Panc1 (cell line): ENCODE measurements at regions not wholly inside any gene's neighbourhood (a gene's known extent, or its start where the extent isn't known, plus 50 kb on each side); places are given as distances from the start of the nearest gene placed in this dataset.

ENCODE experiments used
- ATAC-seq: fragments of 200-7000 bp; cut with Tn5 transposase; 2 replicates; pipeline ENCODE4 v1.9.1; 2020; ENCODE audit warnings: mild to moderate bottlenecking, moderate library complexity
- BruUV-seq: library from RNA; stranded (reverse); fragments of 400-500 nt; replicated peaks from 2 replicates; lab custom pipeline; 2021; lab: Mats Ljungman, UMichigan
- CTCF ChIA-PET: fragments of 300-600 bp; sonication (Branson Sonifier 250); formaldehyde crosslinking; loops from one replicate; lab custom pipeline; 2022; ENCODE audit warnings: antibody characterized with exemption; lab: Charles Lee
- POLR2A ChIA-PET: fragments of 300-600 bp; sonication (Branson Sonifier 250); formaldehyde crosslinking; loops from one replicate; lab custom pipeline; 2022; ENCODE audit warnings: antibody characterized with exemption; lab: Charles Lee
- DNase-seq: peaks from one replicate; pipeline ENCODE4 v3.0.0-alpha.2; 2010; ENCODE audit warnings: low read depth, low spot score
- H3K27ac ChIP-seq: 2 replicates; pipeline ENCODE4 v1.5.1; 2011; ENCODE audit warnings: mild to moderate bottlenecking, low read length, inconsistent platforms
- H3K27me3 ChIP-seq: fragments of 200-500 bp; sonication (Bioruptor generic); 2 replicates; pipeline ENCODE4 v1.6.0; 2014; ENCODE audit warnings: low read length, inconsistent platforms; ENCODE audit not compliant: control insufficient read depth, insufficient read depth
- H3K36me3 ChIP-seq: fragments of 200-500 bp; sonication (Bioruptor generic); 2 replicates; pipeline ENCODE4 v1.5.1; 2014; ENCODE audit warnings: inconsistent platforms, mild to moderate bottlenecking, low read length, moderate library complexity; ENCODE audit not compliant: control insufficient read depth, insufficient read depth
- H3K4me1 ChIP-seq: 2 replicates; pipeline ENCODE4 v1.5.1; 2011; ENCODE audit warnings: inconsistent platforms, mild to moderate bottlenecking, low read length, moderate library complexity; ENCODE audit not compliant: control insufficient read depth, insufficient read depth
- H3K4me3 ChIP-seq, 2 experiments: 2 replicates each; pipeline ENCODE4 v1.5.1; 2011 to 2012; ENCODE audit warnings: low read depth in 2 of 2, low read length in 2 of 2, mild to moderate bottlenecking in 2 of 2, inconsistent platforms in 1 of 2, moderate library complexity in 1 of 2
- H3K9me3 ChIP-seq: fragments of 200-500 bp; sonication (Bioruptor generic); 2 replicates; pipeline ENCODE4 v1.5.1; 2014; ENCODE audit warnings: low read depth, mild to moderate bottlenecking, inconsistent platforms, low read length, moderate library complexity; ENCODE audit not compliant: control insufficient read depth, insufficient read depth
- POLR2AphosphoS5 ChIP-seq: IDR thresholded peaks from 2 replicates; pipeline ENCODE4 v1.6.1; 2012; ENCODE audit warnings: mild to moderate bottlenecking, low read depth, low read length, moderate library complexity
- SIN3A ChIP-seq: IDR thresholded peaks from 2 replicates; pipeline ENCODE4 v1.6.1; 2012; ENCODE audit warnings: low read depth, mild to moderate bottlenecking, low read length, moderate library complexity, borderline replicate concordance; ENCODE audit not compliant: insufficient read depth
- TCF7L2 ChIP-seq: IDR thresholded peaks from 2 replicates; pipeline ENCODE4 v1.6.1; 2011; ENCODE audit warnings: mild to moderate bottlenecking, low read depth, low read length, inconsistent platforms
- in situ Hi-C: cut with HindIII; loops from 2 replicates; pipeline ENCODE4 v1.10.0; 2016; ENCODE audit warnings: low sequenced_read_pairs, low pct_unique_long_range_greater_than_20kb
- intact Hi-C: fragments of 100-400 bp; cut with micrococcal nuclease; formaldehyde crosslinking; loops from one replicate; pipeline ENCODE4 v1.10.0; 2022; ENCODE audit not compliant: unreplicated experiment
- TF ChIP-seq, protein P1 (sequence below): fragments of 450-650 bp; IDR thresholded peaks from 2 replicates; pipeline ENCODE4 v1.5.1; 2017; ENCODE audit warnings: mild to moderate bottlenecking
- TF ChIP-seq, protein P2 (sequence below), 2 experiments: IDR thresholded peaks; 2 replicates each; pipeline ENCODE4 v1.6.1; 2011 to 2012; ENCODE audit warnings: low read depth in 2 of 2, control low read depth in 1 of 2, low read length in 1 of 2, mild to moderate bottlenecking in 1 of 2, moderate library complexity in 1 of 2; ENCODE audit not compliant: insufficient read depth in 1 of 2

DNA sequence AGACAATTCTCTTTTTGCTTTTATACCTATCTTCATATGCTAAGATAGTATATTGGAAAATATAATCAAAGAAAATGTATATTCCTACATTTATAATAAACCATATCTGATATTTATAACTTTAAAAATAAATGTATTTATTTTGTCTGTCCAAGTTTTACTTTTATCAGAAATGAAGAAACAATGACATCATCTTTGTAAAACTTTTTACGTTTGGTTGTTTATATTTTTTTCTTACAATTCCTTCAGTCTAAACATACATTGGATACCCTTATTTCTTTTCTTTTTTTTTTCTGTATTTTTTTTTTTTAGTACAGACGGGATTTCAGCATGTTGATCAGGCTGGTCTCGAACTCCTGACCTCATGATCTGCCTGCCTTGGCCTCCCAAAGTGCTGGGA lies 1577.0 kb upstream of the SLC39A10 start:
- ATAC-seq (no peak), DNase-seq (no peak)
- ChIA-PET CTCF (no interaction called here), POLR2A (no interaction called here)
- no peak overlapping the region for H3K27ac ChIP-seq
- TF ChIP-seq SIN3A, result no peak
- TF ChIP-seq, protein P1, sequence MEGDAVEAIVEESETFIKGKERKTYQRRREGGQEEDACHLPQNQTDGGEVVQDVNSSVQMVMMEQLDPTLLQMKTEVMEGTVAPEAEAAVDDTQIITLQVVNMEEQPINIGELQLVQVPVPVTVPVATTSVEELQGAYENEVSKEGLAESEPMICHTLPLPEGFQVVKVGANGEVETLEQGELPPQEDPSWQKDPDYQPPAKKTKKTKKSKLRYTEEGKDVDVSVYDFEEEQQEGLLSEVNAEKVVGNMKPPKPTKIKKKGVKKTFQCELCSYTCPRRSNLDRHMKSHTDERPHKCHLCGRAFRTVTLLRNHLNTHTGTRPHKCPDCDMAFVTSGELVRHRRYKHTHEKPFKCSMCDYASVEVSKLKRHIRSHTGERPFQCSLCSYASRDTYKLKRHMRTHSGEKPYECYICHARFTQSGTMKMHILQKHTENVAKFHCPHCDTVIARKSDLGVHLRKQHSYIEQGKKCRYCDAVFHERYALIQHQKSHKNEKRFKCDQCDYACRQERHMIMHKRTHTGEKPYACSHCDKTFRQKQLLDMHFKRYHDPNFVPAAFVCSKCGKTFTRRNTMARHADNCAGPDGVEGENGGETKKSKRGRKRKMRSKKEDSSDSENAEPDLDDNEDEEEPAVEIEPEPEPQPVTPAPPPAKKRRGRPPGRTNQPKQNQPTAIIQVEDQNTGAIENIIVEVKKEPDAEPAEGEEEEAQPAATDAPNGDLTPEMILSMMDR, result no peak
- no peak for TF ChIP-seq TCF7L2
- no peak for TF ChIP-seq POLR2AphosphoS5
- TF ChIP-seq, protein P2, sequence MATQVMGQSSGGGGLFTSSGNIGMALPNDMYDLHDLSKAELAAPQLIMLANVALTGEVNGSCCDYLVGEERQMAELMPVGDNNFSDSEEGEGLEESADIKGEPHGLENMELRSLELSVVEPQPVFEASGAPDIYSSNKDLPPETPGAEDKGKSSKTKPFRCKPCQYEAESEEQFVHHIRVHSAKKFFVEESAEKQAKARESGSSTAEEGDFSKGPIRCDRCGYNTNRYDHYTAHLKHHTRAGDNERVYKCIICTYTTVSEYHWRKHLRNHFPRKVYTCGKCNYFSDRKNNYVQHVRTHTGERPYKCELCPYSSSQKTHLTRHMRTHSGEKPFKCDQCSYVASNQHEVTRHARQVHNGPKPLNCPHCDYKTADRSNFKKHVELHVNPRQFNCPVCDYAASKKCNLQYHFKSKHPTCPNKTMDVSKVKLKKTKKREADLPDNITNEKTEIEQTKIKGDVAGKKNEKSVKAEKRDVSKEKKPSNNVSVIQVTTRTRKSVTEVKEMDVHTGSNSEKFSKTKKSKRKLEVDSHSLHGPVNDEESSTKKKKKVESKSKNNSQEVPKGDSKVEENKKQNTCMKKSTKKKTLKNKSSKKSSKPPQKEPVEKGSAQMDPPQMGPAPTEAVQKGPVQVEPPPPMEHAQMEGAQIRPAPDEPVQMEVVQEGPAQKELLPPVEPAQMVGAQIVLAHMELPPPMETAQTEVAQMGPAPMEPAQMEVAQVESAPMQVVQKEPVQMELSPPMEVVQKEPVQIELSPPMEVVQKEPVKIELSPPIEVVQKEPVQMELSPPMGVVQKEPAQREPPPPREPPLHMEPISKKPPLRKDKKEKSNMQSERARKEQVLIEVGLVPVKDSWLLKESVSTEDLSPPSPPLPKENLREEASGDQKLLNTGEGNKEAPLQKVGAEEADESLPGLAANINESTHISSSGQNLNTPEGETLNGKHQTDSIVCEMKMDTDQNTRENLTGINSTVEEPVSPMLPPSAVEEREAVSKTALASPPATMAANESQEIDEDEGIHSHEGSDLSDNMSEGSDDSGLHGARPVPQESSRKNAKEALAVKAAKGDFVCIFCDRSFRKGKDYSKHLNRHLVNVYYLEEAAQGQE (IDR thresholded peaks at IDR 0.05; ENCODE audit: insufficient read depth in 1 of 2, low read depth in 2 of 2, low read length in 1 of 2), result no peak
- in situ Hi-C loops (no loop called here), intact Hi-C loops (no loop called here)
- no TSS peak for BruUV-seq
- H3K4me1 ChIP-seq, result no peaks in the 10 kb centered on the region
- no peak overlapping the region for H3K4me3 ChIP-seq
- 0 out of 2 replicates have a peak, but pooled peaks cover 4% of the 10 kb centered on the region for H3K9me3 ChIP-seq
- no peaks in the 10 kb centered on the region for H3K27me3 ChIP-seq
- no peaks in the 10 kb centered on the region for H3K36me3 ChIP-seq

DNA sequence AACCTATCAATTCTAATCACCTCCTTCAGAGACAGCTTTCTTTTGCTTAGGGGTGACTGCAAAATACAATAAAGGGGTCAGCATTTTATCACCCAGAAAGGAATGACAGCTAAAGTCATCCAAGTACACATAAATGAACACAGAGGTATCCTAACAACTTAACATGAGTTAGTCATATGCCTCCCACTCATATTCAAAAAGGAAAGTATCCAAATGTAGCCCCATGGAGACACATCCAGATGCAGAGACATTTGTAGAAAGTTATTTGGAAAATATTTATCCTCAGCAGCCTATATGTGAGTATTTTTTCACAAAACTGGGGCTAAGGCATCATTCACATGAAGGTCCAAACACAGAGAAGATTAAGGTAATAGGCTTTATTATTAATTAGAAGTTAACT lies 1579.7 kb upstream of the SLC39A10 start:
- no TSS peak for BruUV-seq
- ATAC-seq (no peak), DNase-seq (no peak)
- no peak overlapping the region for H3K27ac ChIP-seq
- CTCF ChIA-PET, result no interaction called here
- no peaks in the 10 kb centered on the region for H3K36me3 ChIP-seq
- intact Hi-C loops (no loop called here), in situ Hi-C loops (no loop called here)
- no peak overlapping the region for H3K4me3 ChIP-seq
- TF ChIP-seq, protein P2 (IDR thresholded peaks at IDR 0.05; ENCODE audit: insufficient read depth in 1 of 2, low read depth in 2 of 2, low read length in 1 of 2), result no peak
- TF ChIP-seq, protein P1, result no peak
- no peak for TF ChIP-seq POLR2AphosphoS5
- no peaks in the 10 kb centered on the region for H3K9me3 ChIP-seq
- POLR2A ChIA-PET, result no interaction called here
- H3K4me1 ChIP-seq, result no peaks in the 10 kb centered on the region
- H3K27me3 ChIP-seq, result no peaks in the 10 kb centered on the region
